GM19468 (cell line): ENCODE measurements at regions not wholly inside any gene's neighbourhood (a gene's known extent, or its start where the extent isn't known, plus 50 kb on each side); places are given as distances from the start of the nearest gene placed in this dataset.
"Not testable (repeated sequence)": the region's sequence is repeated elsewhere in the genome, so short reads cannot be mapped to it uniquely, and the experiment has no call there.

ENCODE experiments used
- ATAC-seq: cut with Tn5 transposase; IDR thresholded peaks from one replicate; pipeline ENCODE4 v1.9.1; 2021; ENCODE audit warnings: mild to moderate bottlenecking, moderate library complexity, moderate number of reproducible peaks; ENCODE audit not compliant: unreplicated experiment; ENCODE audit errors: extremely low read depth

- no peak for ATAC-seq
Measured at GRCh38 chr22:49006207-49007012, 821.3 kb downstream of the BRD1 start.

DNA sequence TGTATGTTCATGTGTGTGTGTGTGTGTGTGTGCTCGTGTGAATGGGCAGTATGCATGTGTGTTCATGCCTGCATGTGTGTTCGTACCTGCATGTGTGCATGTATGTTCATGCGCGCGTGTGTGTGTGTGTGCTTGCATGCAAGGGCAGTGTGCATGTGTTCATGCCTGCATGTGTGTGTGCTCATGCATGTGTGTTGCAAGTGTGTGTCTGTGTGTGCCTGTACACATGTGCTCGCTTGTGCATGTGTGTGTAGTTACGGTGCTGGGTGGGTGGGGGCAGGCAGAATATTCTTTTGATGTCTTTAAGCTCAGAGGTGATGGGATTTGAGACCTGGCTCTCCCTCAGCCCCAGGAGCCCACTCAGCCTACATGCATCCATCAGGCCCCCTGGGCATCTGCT lies 822.1 kb downstream of the BRD1 start:
- no peak for ATAC-seq

- ATAC-seq, result no peak
Measured at GRCh38 chr22:49004484-49005399, 822.9 kb downstream of the BRD1 start.

GRCh38 chr22:48997605-48998004 lies 830.1 kb downstream of the BRD1 start:
- ATAC-seq, result not testable (repeated sequence)

DNA sequence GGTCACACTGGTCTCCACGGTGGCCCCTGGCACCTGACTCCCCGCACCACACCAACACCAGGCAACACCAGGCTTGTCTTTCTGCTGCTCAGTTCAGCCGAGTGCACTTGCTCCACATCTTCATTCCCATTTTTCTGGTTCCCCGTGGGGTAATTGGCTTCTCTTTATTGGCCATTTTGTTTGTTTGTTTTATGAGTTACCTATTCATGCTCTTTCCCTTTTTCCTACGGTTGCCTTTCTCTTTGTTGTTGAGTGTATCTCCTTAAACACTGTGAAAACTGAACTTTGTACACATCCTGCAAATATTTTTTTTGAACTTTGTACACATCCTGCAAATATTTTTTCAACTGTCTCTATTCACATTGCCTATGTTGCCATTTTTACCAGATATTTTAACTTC lies 834.0 kb downstream of the BRD1 start:
- ATAC-seq, result no peak

DNA sequence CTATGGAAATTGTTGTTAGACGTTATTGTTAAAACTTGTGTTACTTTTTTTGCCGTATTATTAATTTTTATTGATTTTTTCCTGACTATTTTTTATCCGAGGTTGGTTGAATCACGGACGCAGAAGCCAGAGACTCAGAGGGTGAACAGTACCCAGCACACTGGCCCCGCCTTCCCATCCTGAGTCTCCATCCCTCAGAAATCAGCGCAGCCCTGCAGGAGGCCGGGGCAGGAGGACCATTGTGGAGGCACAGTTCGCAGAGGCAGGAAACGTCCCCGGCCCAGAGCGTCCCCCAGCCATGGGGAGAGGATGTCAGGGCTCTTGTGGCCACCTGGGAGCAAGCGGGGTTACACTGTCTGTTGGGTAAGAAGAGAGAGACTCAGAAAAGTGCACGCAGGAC lies 843.0 kb downstream of the BRD1 start:
- no peak for ATAC-seq

- ATAC-seq, result no peak
Measured at GRCh38 chr22:48982321-48982905, 845.3 kb downstream of the BRD1 start.

DNA sequence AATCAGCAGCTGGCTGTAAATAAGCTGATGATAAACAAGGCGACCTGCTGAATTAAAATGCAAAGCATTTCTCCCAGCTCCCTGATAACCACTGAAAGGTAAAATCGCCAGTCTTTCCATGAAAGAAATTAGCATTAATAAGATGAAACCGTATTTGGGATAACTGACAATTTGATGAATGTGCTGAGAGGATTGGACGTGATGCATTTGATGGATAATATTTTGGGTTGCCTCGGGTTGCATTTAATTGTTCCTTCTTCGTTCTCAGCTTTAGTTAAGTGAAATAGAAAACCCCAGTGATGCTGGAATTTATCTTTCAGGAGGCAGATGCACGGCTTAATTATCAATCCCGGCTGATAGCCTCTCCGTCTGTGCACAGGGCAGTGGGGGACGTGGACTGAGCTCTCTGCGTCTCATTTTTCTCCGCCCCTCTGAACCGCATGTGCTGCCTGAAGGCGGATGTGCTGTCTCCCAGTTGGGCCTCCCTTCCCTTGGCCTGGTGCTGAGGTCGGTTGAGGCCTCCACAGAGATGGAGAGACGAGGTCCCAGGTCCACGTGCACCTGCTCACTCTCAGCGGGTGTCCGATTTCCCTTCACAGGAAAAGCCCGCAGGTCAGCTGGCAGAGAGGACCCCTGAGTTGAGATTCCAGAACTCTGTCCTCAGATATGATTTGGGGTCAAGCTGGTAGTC lies 846.2 kb downstream of the BRD1 start:
- no peak for ATAC-seq

GRCh38 chr22:48980918-48981317 lies 846.8 kb downstream of the BRD1 start:
- ATAC-seq, result no peak

- no peak for ATAC-seq
Measured at GRCh38 chr22:48980409-48980808, 847.3 kb downstream of the BRD1 start.

DNA sequence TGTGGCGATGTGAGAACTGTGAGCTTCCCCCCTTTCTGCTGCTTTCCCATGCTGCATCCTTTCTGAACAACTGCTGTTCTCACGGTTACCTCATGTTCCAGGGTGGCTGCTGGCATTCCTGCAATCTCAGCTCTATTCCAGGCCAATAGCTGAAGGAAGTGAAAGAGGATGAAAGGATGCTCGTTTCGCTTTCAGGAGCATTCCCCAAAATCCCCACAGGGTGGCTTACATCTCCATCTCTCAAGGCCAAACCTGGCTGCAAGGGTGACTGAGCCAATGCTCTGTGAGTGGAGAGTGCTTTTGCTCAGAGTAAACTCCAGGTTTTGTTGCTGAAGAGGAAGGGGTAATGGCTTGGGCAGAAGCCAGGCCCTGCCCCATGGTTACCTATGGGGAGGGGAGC lies 848.2 kb downstream of the BRD1 start:
- ATAC-seq, result no peak

- no peak for ATAC-seq
Measured at GRCh38 chr22:48976556-48977535, 850.8 kb downstream of the BRD1 start.

- no peak for ATAC-seq
Measured at GRCh38 chr22:48975886-48976285, 851.8 kb downstream of the BRD1 start.

GRCh38 chr22:48975316-48975741 lies 852.3 kb downstream of the BRD1 start:
- ATAC-seq, result no peak

GRCh38 chr22:48974443-48975315 lies 853.0 kb downstream of the BRD1 start:
- ATAC-seq, result no peak

DNA sequence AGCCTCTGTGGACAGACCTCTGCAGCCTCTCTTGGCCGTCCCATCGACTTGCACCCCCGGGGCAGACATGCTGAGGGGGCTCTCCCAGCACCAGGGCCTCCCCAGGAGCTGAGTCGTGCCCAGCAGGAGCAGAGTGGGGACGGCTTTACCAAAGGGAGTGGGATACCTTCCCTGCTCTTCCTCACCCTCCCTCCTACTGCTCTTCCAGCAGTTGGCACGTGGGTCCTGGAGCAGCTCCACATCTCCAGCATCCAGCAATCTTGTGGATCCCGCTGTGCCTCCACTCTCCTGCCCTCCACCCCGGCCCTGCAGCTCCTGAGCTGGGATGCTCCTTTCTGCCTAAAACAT lies 854.0 kb downstream of the BRD1 start:
- ATAC-seq, result no peak

GRCh38 chr22:48972979-48973693 lies 854.5 kb downstream of the BRD1 start:
- no peak for ATAC-seq
